A673 (cell line): ENCODE measurements at regions not wholly inside any gene's neighbourhood (a gene's known extent, or its start where the extent isn't known, plus 50 kb on each side); places are given as distances from the start of the nearest gene placed in this dataset.

Source experiments
- BruUV-seq: library from RNA; stranded (reverse); fragments of 400-500 nt; replicated peaks from 2 replicates; lab custom pipeline; 2021; lab: Mats Ljungman, UMichigan
- CTCF ChIA-PET: fragments of 300-600 bp; sonication (Branson Sonifier 250); formaldehyde crosslinking; loops from one replicate; lab custom pipeline; 2022; ENCODE audit warnings: antibody characterized with exemption; lab: Charles Lee
- POLR2A ChIA-PET: fragments of 300-600 bp; sonication (Branson Sonifier 250); formaldehyde crosslinking; loops from one replicate; lab custom pipeline; 2022; ENCODE audit warnings: antibody characterized with exemption; ENCODE audit not compliant: low non-redundant PET; lab: Charles Lee
- DNase-seq: peaks from one replicate; pipeline ENCODE4 v3.0.0-alpha.2; 2015; ENCODE audit warnings: low spot score
- H3K27ac ChIP-seq: fragments of 200-600 bp; sonication (generic); 2 replicates; pipeline ENCODE4 v1.5.1; 2016; ENCODE audit warnings: mixed run types, low read depth, mild to moderate bottlenecking, mixed read lengths, antibody characterized with exemption, low read length; ENCODE audit not compliant: poor library complexity, severe bottlenecking
- H3K27me3 ChIP-seq: fragments of 200-600 bp; sonication (generic); replicated peaks from 2 replicates; pipeline ENCODE4 v1.6.1; 2017; ENCODE audit warnings: mixed run types, low read depth, mild to moderate bottlenecking, mixed read lengths, antibody characterized with exemption, low read length; ENCODE audit not compliant: insufficient read depth, poor library complexity
- H3K36me3 ChIP-seq: fragments of 200-600 bp; sonication (generic); 2 replicates; pipeline ENCODE4 v1.6.1; 2016; ENCODE audit warnings: mixed run types, mild to moderate bottlenecking, mixed read lengths, antibody characterized with exemption, low read length; ENCODE audit not compliant: insufficient read depth, poor library complexity, severe bottlenecking
- H3K4me1 ChIP-seq: fragments of 200-600 bp; sonication (generic); 2 replicates; pipeline ENCODE4 v1.6.1; 2017; ENCODE audit warnings: mixed run types, mild to moderate bottlenecking, mixed read lengths, antibody characterized with exemption, low read length; ENCODE audit not compliant: insufficient read depth, poor library complexity, severe bottlenecking
- H3K4me3 ChIP-seq: fragments of 200-600 bp; sonication (generic); 2 replicates; pipeline ENCODE4 v1.5.1; 2016; ENCODE audit warnings: low read depth, mixed run types, mild to moderate bottlenecking, mixed read lengths, low read length; ENCODE audit not compliant: poor library complexity, severe bottlenecking
- H3K9me3 ChIP-seq: fragments of 200-600 bp; sonication (generic); 2 replicates; pipeline ENCODE4 v1.6.1; 2016; ENCODE audit warnings: mixed run types, low read depth, mild to moderate bottlenecking, mixed read lengths, antibody characterized with exemption, low read length; ENCODE audit not compliant: poor library complexity, severe bottlenecking
- CTCF ChIP-seq: fragments of 300-800, 200-600 bp; sonication (generic); conservative IDR thresholded peaks from 2 replicates; pipeline ENCODE4 v1.5.1; 2017; ENCODE audit warnings: low read depth, mild to moderate bottlenecking, antibody characterized with exemption, low read length, moderate library complexity, mixed read lengths
- EZH2 ChIP-seq: fragments of 200-600 bp; sonication (generic); IDR thresholded peaks from 2 replicates; pipeline ENCODE4 v1.6.1; 2017; ENCODE audit warnings: borderline replicate concordance, low read depth, mild to moderate bottlenecking, mixed read lengths, antibody characterized with exemption, low read length; ENCODE audit not compliant: poor library complexity, severe bottlenecking
- intact Hi-C: fragments of 100-400 bp; cut with micrococcal nuclease; formaldehyde crosslinking; loops from one replicate; pipeline ENCODE4 v1.10.0; 2022; ENCODE audit not compliant: unreplicated experiment

GRCh38 chr6:1037430-1038202 is 274.3 kb upstream of the FOXQ1 start:
- Histone ChIP-seq H3K4me3 (no peak overlapping the region), H3K27ac (no peak overlapping the region), H3K4me1 (no peaks in the 10 kb centered on the region), H3K36me3 (no peaks in the 10 kb centered on the region), H3K9me3 (no peaks in the 10 kb centered on the region), H3K27me3 (peaks cover 100% of the 10 kb centered on the region)
- TF ChIP-seq CTCF (no peak), EZH2 (no peak)
- CTCF ChIA-PET: no interaction called here
- POLR2A ChIA-PET: interaction anchor here (0.6 kb wide), 1 partner anchor 328 kb away, joined by 3 read pairs; no protein-coding TSS in a partner anchor
- DNase-seq: no peak
- no TSS peak for BruUV-seq
- intact Hi-C loops: loop anchor here (10.0 kb wide), 1 partner anchor 267 kb away; no protein-coding TSS in a partner anchor

GRCh38 chr6:1035401-1035800 is 276.5 kb upstream of the FOXQ1 start:
- H3K36me3 ChIP-seq: no peaks in the 10 kb centered on the region
- no peak for TF ChIP-seq CTCF
- no peak for TF ChIP-seq EZH2
- peaks cover 95% of the 10 kb centered on the region for H3K27me3 ChIP-seq
- H3K4me3 ChIP-seq: no peak overlapping the region
- ChIA-PET POLR2A (no interaction called here), CTCF (no interaction called here)
- BruUV-seq: no TSS peak
- no peak for DNase-seq
- no peak overlapping the region for H3K27ac ChIP-seq
- intact Hi-C loops: loop anchor here (10.0 kb wide), 1 partner anchor 269 kb away; no protein-coding TSS in a partner anchor
- H3K4me1 ChIP-seq: no peaks in the 10 kb centered on the region
- H3K9me3 ChIP-seq: no peaks in the 10 kb centered on the region

- H3K4me3 ChIP-seq: no peak overlapping the region
- CTCF ChIA-PET: no interaction called here
- DNase-seq: no peak
- BruUV-seq: no TSS peak
- intact Hi-C loops: loop anchor here (10.0 kb wide), 1 partner anchor 273 kb away; no protein-coding TSS in a partner anchor
- no peak overlapping the region for H3K27ac ChIP-seq
- H3K36me3 ChIP-seq: no peaks in the 10 kb centered on the region
- no peaks in the 10 kb centered on the region for H3K4me1 ChIP-seq
- TF ChIP-seq EZH2: no peak
- no peak for TF ChIP-seq CTCF
- POLR2A ChIA-PET: no interaction called here
- H3K9me3 ChIP-seq: no peaks in the 10 kb centered on the region
- peaks cover 91% of the 10 kb centered on the region for H3K27me3 ChIP-seq
These were observed 280.2 kb upstream of the FOXQ1 start for GRCh38 chr6:1031720-1032119.
